HG03575 (cell line): ENCODE measurements at regions not wholly inside any gene's neighbourhood (a gene's known extent, or its start where the extent isn't known, plus 50 kb on each side); places are given as distances from the start of the nearest gene placed in this dataset.
"Not testable (repeated sequence)": the region's sequence is repeated elsewhere in the genome, so short reads cannot be mapped to it uniquely, and the experiment has no call there.

Experiments
- ATAC-seq: cut with Tn5 transposase; IDR thresholded peaks from one replicate; pipeline ENCODE4 v1.9.1; 2021; ENCODE audit not compliant: unreplicated experiment, insufficient number of reproducible peaks, low FRiP score; ENCODE audit errors: extremely low read depth

- ATAC-seq: no peak
These were observed 586.3 kb upstream of the RAG2 start for GRCh38 chr11:37184326-37184725.

- no peak for ATAC-seq
These were observed 584.0 kb upstream of the RAG2 start for GRCh38 chr11:37182031-37182430.

- ATAC-seq: no peak
These were observed 579.7 kb upstream of the RAG2 start for GRCh38 chr11:37177721-37178120.

GRCh38 chr11:37171451-37171850, 573.4 kb upstream of the RAG2 start:
- ATAC-seq: no peak

- ATAC-seq: no peak
These were observed 572.3 kb upstream of the RAG2 start for GRCh38 chr11:37170311-37170710.

- ATAC-seq: not testable (repeated sequence)
These were observed 547.4 kb upstream of the RAG2 start for GRCh38 chr11:37145434-37145833.

GRCh38 chr11:37142591-37142990, 544.6 kb upstream of the RAG2 start:
- no peak for ATAC-seq

GRCh38 chr11:37141707-37142106, 543.7 kb upstream of the RAG2 start:
- ATAC-seq: no peak

- ATAC-seq: not testable (repeated sequence)
These were observed 537.6 kb upstream of the RAG2 start for GRCh38 chr11:37135606-37136005.

GRCh38 chr11:37134637-37135036, 536.6 kb upstream of the RAG2 start:
- ATAC-seq: no peak

- ATAC-seq: no peak
These were observed 526.3 kb upstream of the RAG2 start for GRCh38 chr11:37124384-37124783.

GRCh38 chr11:37115963-37116362, 517.9 kb upstream of the RAG2 start:
- ATAC-seq: no peak

- ATAC-seq: no peak
These were observed 512.3 kb upstream of the RAG2 start for GRCh38 chr11:37110385-37110784.

GRCh38 chr11:37109286-37109585, 511.2 kb upstream of the RAG2 start:
- ATAC-seq: no peak

- no peak for ATAC-seq
These were observed 510.6 kb upstream of the RAG2 start for GRCh38 chr11:37108436-37109285.

- ATAC-seq: no peak
These were observed 509.8 kb upstream of the RAG2 start for GRCh38 chr11:37107831-37108230.

- no peak for ATAC-seq
These were observed 509.4 kb upstream of the RAG2 start for GRCh38 chr11:37107415-37107814.

- no peak for ATAC-seq
These were observed 507.4 kb upstream of the RAG2 start for GRCh38 chr11:37105427-37105826.

- no peak for ATAC-seq
These were observed 506.3 kb upstream of the RAG2 start for GRCh38 chr11:37104380-37104779.

GRCh38 chr11:37100008-37100407, 502.0 kb upstream of the RAG2 start:
- no peak for ATAC-seq

GRCh38 chr11:37092487-37092886, 494.5 kb upstream of the RAG2 start:
- ATAC-seq: no peak
